GM06990 (cell line): ENCODE measurements at regions not wholly inside any gene's neighbourhood (a gene's known extent, or its start where the extent isn't known, plus 50 kb on each side); places are given as distances from the start of the nearest gene placed in this dataset.
A peak's percentile ranks its signal among the peaks of the same experiment; 100 is the strongest.
"Not testable (repeated sequence)": the region's sequence is repeated elsewhere in the genome, so short reads cannot be mapped to it uniquely, and the experiment has no call there.

Source experiments
- DNase-seq: peaks from one replicate; pipeline ENCODE4 v3.0.0-alpha.2; 2011; ENCODE audit not compliant: insufficient read length; ENCODE audit errors: extremely low read depth
- H3K27me3 ChIP-seq: replicated peaks from 2 replicates; pipeline ENCODE4 v1.6.0; 2011; ENCODE audit warnings: low read length; ENCODE audit not compliant: control insufficient read depth, insufficient read depth
- H3K36me3 ChIP-seq: 2 replicates; pipeline ENCODE4 v1.5.1; 2011; ENCODE audit warnings: low read length; ENCODE audit not compliant: control insufficient read depth, insufficient read depth
- H3K4me3 ChIP-seq: replicated peaks from 2 replicates; pipeline ENCODE4 v1.5.1; 2011; ENCODE audit warnings: low read depth, mild to moderate bottlenecking, control low read depth, low read length
- TF ChIP-seq, protein P1 (sequence below): IDR thresholded peaks from 2 replicates; pipeline ENCODE4 v1.5.1; 2011; ENCODE audit warnings: low read length, control low read depth, mild to moderate bottlenecking, inconsistent platforms; ENCODE audit not compliant: insufficient read depth, poor library complexity, severe bottlenecking

DNA sequence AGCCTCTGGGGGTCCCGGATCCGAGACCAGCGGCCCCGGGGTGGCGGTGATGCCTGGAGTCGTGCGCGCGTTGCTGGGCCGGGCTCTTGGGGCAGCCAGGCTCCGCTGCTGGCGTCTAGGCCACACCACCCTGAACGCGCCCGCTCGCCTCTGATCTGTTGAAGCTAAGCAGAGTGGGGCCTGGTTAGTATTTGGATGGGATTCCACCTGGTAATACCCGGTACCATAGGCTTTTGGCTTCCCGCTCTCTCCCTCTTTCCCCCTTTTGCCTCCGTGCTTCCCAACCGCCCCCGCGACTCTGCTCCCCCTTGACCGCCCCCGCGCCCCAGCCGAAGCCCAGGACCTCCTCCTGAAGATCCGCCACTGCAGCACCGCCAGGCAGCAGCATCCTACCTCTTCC lies 1383.5 kb upstream of the DEFB115 start:
- TF ChIP-seq, protein P1, sequence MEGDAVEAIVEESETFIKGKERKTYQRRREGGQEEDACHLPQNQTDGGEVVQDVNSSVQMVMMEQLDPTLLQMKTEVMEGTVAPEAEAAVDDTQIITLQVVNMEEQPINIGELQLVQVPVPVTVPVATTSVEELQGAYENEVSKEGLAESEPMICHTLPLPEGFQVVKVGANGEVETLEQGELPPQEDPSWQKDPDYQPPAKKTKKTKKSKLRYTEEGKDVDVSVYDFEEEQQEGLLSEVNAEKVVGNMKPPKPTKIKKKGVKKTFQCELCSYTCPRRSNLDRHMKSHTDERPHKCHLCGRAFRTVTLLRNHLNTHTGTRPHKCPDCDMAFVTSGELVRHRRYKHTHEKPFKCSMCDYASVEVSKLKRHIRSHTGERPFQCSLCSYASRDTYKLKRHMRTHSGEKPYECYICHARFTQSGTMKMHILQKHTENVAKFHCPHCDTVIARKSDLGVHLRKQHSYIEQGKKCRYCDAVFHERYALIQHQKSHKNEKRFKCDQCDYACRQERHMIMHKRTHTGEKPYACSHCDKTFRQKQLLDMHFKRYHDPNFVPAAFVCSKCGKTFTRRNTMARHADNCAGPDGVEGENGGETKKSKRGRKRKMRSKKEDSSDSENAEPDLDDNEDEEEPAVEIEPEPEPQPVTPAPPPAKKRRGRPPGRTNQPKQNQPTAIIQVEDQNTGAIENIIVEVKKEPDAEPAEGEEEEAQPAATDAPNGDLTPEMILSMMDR, result no peak
- peak overlapping the region; percentile 61 for H3K4me3 ChIP-seq
- no peaks in the 10 kb centered on the region for H3K27me3 ChIP-seq
- DNase-seq, result peak; percentile 57
- H3K36me3 ChIP-seq, result no peaks in the 10 kb centered on the region

DNA sequence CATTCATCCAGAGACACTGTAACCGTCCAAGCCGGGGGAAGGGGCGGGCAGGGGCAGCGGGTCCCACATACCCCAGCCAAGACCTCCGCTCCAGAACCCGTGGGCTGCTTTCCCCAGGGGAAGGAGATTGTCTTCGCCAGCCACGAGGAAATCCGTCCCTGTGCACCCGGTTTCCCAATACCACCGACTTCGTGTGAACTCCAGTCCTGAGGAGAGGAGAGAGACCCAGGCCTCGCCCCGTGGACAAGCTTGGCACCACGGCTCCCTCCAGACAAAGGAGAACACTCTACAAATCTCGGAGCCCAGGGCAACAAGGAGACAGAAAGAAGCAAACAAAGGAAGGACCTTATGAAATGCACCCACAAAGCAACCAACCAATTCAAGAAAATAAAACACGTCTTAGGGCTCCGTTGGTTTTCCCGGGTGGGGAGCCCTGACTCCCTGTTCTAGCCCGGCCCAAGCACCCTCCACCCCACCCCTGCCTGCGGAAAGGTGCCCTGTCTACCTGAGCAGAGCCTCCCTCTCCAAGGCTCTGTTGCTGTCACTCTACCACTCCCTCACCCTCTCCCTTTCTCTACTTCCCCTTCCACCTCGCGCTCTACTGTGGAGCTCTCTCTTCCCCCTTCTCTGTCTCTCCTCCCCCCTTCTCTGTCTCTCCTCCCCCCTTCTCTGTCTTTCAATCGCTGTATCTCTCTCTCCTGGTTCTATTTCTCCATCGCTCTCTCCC lies 1382.8 kb upstream of the DEFB115 start:
- no peaks in the 10 kb centered on the region for H3K27me3 ChIP-seq
- TF ChIP-seq, protein P1, result no peak
- DNase-seq, result no peak
- H3K4me3 ChIP-seq, result no peak overlapping the region
- H3K36me3 ChIP-seq, result no peaks in the 10 kb centered on the region

DNA sequence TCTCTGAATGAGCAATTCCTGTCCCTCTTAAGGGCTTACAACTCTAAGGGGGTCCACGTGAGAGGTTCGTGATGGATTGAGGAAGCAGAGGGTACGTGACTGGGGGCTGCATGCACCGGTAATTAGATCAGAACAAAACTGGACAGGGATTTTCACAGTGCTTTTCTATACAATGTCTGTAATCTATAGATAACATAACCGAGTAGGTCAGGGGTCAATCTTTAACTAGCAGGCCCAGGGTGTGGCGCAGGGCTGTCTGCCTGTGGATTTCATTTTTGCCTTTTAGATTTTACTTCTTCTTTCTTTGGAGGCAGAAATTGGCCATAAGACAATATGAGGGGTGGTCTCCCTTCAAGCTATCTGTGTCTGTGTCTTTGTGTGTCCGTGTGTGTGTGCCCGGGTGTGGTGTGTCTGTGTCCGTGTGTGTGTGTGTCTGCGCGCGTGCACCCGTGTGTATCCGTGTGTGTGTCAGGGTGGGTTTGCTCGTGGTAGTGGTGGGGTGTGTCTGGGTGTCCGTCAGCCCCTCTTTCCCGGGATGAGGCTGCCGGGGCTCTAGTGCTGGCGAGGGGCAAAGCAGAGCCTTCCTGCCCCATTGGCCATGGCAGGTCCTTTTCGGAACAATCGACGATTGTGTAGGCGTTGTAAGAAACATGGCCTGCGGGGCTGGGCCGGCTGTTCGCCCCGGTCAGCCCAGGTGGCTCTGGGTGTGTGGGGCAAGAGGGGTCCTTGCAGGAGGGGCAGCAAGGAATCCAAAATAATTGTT lies 1382.0 kb upstream of the DEFB115 start:
- not testable (repeated sequence) for H3K36me3 ChIP-seq, DNase-seq, H3K4me3 ChIP-seq, H3K27me3 ChIP-seq

DNA sequence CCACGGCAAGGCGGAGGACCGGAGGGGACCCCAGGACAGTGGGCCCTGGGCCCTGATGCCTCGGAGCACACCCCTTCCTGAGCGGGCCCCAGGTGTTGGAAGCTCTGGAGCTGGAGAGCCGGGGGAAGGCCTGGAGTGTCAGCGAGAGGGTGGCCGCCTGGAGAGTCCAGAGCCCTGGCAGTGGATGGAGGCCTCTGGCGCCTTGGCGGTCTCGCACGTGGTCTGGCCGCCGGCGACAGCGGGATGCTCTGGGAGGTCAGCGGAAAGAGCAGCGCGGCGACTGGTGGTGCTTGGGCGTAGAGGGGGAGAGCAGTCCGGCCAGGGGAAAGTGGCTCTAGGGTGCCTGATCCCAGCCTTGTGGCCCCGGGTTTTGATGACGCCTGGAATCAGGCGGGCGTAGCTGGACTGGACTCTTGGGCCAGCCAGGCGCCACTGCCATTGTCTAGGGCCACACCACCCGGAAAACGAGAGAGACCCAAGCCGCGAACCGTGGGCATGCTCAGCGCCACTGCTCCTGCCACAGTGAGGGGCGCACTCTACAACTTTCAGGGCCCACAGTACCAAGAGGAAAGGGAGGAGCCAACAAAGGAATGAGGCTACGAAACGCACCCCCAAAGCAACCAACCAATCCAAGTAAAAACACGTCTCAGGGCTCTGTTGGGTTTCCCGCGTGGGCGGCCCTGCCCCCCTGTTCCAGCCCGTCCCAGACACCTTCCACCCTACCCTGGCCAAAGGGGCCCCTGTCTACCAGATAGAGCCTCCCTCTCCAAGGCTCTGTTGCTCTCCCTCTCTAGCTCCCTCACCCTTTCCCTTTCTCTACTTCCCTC lies 1381.2 kb upstream of the DEFB115 start:
- H3K4me3 ChIP-seq, H3K36me3 ChIP-seq, DNase-seq, H3K27me3 ChIP-seq: not testable (repeated sequence)

DNA sequence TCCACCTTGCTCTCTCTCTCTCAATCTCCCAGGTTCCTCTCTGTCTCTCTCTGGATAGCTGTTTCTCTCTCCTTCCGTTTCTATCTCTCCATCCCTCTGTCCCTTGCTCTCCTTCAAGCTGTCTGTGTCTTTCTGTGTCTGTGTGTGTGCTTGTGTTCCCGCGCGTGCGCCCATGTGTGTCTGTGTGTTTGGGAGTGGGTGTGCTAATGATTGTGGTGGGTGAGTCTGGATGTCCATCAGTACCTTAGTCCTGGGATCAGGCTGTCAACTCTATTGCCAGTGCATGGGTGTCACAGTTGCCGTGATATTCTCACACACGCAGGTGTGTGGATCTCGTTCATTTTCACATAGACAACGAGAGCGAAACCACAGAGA lies 1380.6 kb upstream of the DEFB115 start:
- Histone ChIP-seq H3K27me3 (no peaks in the 10 kb centered on the region), H3K4me3 (no peak overlapping the region; the same call in 1 of the 2 replicates), H3K36me3 (no peaks in the 10 kb centered on the region)
- TF ChIP-seq, protein P1, result no peak
- DNase-seq, result no peak

DNA sequence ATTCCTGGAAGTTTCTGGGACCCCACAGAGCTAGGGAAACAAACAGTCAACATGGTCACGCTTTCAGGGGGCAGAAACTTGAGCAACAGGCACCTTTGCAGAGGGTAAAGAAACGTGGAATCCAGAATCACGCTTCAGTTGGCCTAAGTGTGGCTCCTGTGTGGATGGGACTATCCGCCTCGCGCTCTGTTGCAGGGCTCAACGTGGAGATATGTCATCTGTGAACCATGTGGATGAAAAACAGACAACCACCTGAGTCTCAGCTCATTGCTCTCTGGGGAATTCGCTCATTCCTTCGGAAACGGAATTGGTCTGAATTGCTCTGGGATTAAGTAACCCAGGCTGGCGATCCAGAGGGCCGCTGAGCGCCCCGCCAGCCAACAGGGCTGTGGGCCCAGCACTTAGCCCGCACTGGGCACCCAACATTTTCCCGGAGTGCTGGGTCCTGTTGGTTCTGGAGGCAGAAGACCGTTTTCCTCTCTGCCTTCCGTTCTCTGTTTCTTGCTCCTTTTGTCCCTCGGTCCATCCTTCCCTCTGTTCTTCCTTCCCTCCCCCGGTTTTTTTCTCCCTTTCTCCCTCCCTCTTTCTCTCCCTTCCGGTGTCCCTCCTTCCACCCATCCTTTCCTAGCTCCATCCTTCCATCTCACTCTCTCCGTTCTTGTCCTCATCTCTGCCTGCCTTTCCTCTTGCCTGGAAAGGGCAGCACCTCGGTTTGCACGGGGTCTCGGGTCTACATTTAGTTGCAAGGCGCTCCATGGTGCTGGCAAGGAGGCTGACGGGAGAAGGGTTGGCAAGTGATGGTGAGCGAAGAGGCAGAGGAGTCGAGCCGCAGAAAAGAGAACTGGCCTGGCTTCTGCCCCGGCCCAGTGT lies 1379.8 kb upstream of the DEFB115 start:
- not testable (repeated sequence) for H3K27me3 ChIP-seq, H3K36me3 ChIP-seq, H3K4me3 ChIP-seq, DNase-seq
